SK-N-SH treated with all-trans-retinoic acid at 6 μM for 48 hours (cell line): ENCODE measurements at regions not wholly inside any gene's neighbourhood (a gene's known extent, or its start where the extent isn't known, plus 50 kb on each side); places are given as distances from the start of the nearest gene placed in this dataset.

Source experiments
- ATAC-seq: fragments of 200-7000 bp; cut with Tn5 transposase; 3 replicates; pipeline ENCODE4 v1.9.1; 2020; ENCODE audit warnings: mild to moderate bottlenecking, moderate library complexity
- ARNTL ChIP-seq: fragments of 450-650 bp; formaldehyde crosslinking; IDR thresholded peaks from 2 replicates; pipeline ENCODE4 v1.5.0; 2020; ENCODE audit warnings: low read depth, mild to moderate bottlenecking, moderate library complexity, borderline replicate concordance
- BACH2 ChIP-seq: fragments of 250-450 bp; sonication (Bioruptor Pico); IDR thresholded peaks from 2 replicates; pipeline ENCODE4 v1.9.0; 2021; ENCODE audit warnings: mild to moderate bottlenecking, borderline replicate concordance
- CSDC2 ChIP-seq: fragments of 250-450 bp; sonication (Bioruptor Pico); IDR thresholded peaks from 2 replicates; pipeline ENCODE4 v1.5.0; 2020; ENCODE audit warnings: mild to moderate bottlenecking, moderate library complexity
- CSRNP3 ChIP-seq: fragments of 250-450 bp; sonication (Bioruptor Pico); IDR thresholded peaks from 2 replicates; pipeline ENCODE4 v1.5.1; 2021; ENCODE audit warnings: mild to moderate bottlenecking, moderate library complexity
- ESRRG ChIP-seq: fragments of 250-450 bp; sonication (Bioruptor Pico); IDR thresholded peaks from 2 replicates; pipeline ENCODE4 v1.6.1; 2021; ENCODE audit warnings: mild to moderate bottlenecking
- ISL1 ChIP-seq: fragments of 250-450 bp; sonication (Bioruptor Pico); IDR thresholded peaks from 2 replicates; pipeline ENCODE4 v2.1.2; 2022; ENCODE audit warnings: mild to moderate bottlenecking, moderate library complexity
- PATZ1 ChIP-seq: fragments of 250-450 bp; sonication (Bioruptor Pico); IDR thresholded peaks from 2 replicates; pipeline ENCODE4 v1.8.0; 2020; ENCODE audit warnings: mild to moderate bottlenecking, moderate library complexity, borderline replicate concordance
- POU6F1 ChIP-seq: fragments of 250-450 bp; sonication (Bioruptor Pico); IDR thresholded peaks from 2 replicates; pipeline ENCODE4 v1.8.0; 2021; ENCODE audit warnings: low read depth, mild to moderate bottlenecking, moderate library complexity, borderline replicate concordance
- PPARA ChIP-seq: fragments of 250-450 bp; sonication (Bioruptor Pico); IDR thresholded peaks from 2 replicates; pipeline ENCODE4 v1.5.0; 2020; ENCODE audit warnings: mild to moderate bottlenecking, borderline replicate concordance
- RARB ChIP-seq: fragments of 250-450 bp; sonication (Bioruptor Pico); IDR thresholded peaks from 2 replicates; pipeline ENCODE4 v1.8.0; 2021; ENCODE audit warnings: mild to moderate bottlenecking, moderate library complexity
- SNAI2 ChIP-seq: fragments of 250-450 bp; sonication (Bioruptor Pico); IDR thresholded peaks from 2 replicates; pipeline ENCODE4 v1.5.0; 2020; ENCODE audit warnings: mild to moderate bottlenecking, moderate library complexity
- TCF4 ChIP-seq: fragments of 250-450 bp; sonication (Bioruptor Pico); IDR thresholded peaks from 2 replicates; pipeline ENCODE4 v1.8.0; 2021; ENCODE audit warnings: mild to moderate bottlenecking, moderate library complexity, borderline replicate concordance
- TOX ChIP-seq: fragments of 250-450 bp; sonication (Bioruptor Pico); IDR thresholded peaks from 2 replicates; pipeline ENCODE4 v1.8.0; 2021; ENCODE audit warnings: mild to moderate bottlenecking, moderate library complexity, borderline replicate concordance
- TSHZ2 ChIP-seq: fragments of 250-450 bp; sonication (Bioruptor Pico); IDR thresholded peaks from 2 replicates; pipeline ENCODE4 v1.5.0; 2020; ENCODE audit warnings: mild to moderate bottlenecking, moderate library complexity
- ZC3H10 ChIP-seq: fragments of 250-450 bp; sonication (Bioruptor Pico); IDR thresholded peaks from 2 replicates; pipeline ENCODE4 v1.5.1; 2021; ENCODE audit warnings: mild to moderate bottlenecking, moderate library complexity
- ZFP3 ChIP-seq: fragments of 250-450 bp; sonication (Bioruptor Pico); IDR thresholded peaks from 2 replicates; pipeline ENCODE4 v1.5.0; 2020; ENCODE audit warnings: mild to moderate bottlenecking, moderate library complexity
- ZFP30 ChIP-seq: fragments of 450-650 bp; formaldehyde crosslinking; IDR thresholded peaks from 2 replicates; pipeline ENCODE4 v1.5.0; 2022; ENCODE audit warnings: mild to moderate bottlenecking, moderate library complexity
- ZNF70 ChIP-seq: fragments of 450-650 bp; formaldehyde crosslinking; IDR thresholded peaks from 2 replicates; pipeline ENCODE4 v1.5.0; 2020; ENCODE audit warnings: mild to moderate bottlenecking, moderate library complexity
- ZNF8 ChIP-seq: fragments of 450-650 bp; formaldehyde crosslinking; IDR thresholded peaks from 2 replicates; pipeline ENCODE4 v1.5.0; 2020; ENCODE audit warnings: mild to moderate bottlenecking, moderate library complexity

GRCh38 chr7:67475293-67475692, 478.7 kb downstream of the TYW1 start (continued):
- TF ChIP-seq POU6F1 (CRISPR knock-in tag) (no peak), ARNTL (CRISPR knock-in tag) (no peak), SNAI2 (CRISPR knock-in tag) (no peak), TSHZ2 (CRISPR knock-in tag) (no peak)

- no peak for ATAC-seq
- no peak for TF ChIP-seq POU6F1 (CRISPR knock-in tag)
Measured at GRCh38 chr7:67478066-67478465, 481.4 kb downstream of the TYW1 start.

- TF ChIP-seq CSDC2 (CRISPR knock-in tag): no peak
- TF ChIP-seq TCF4 (CRISPR knock-in tag): no peak
- no peak for TF ChIP-seq ZFP30
- no peak for TF ChIP-seq SNAI2 (CRISPR knock-in tag)
- no peak for TF ChIP-seq CSRNP3 (CRISPR knock-in tag)
- no peak for TF ChIP-seq ESRRG (CRISPR knock-in tag)
- no peak for TF ChIP-seq PPARA (CRISPR knock-in tag)
- no peak for TF ChIP-seq BACH2 (CRISPR knock-in tag)
- no peak for TF ChIP-seq ZC3H10
- TF ChIP-seq RARB (CRISPR knock-in tag): no peak
- no peak for TF ChIP-seq ZNF70 (CRISPR knock-in tag)
- TF ChIP-seq PATZ1 (CRISPR knock-in tag): no peak
- TF ChIP-seq ZNF8: no peak
- peak; percentile 78 for ATAC-seq
Measured at GRCh38 chr7:67484244-67484751, 487.7 kb downstream of the TYW1 start.

GRCh38 chr7:67486401-67486800, 489.8 kb downstream of the TYW1 start:
- TF ChIP-seq PATZ1 (CRISPR knock-in tag): no peak
- TF ChIP-seq ZFP3: no peak
- no peak for TF ChIP-seq TOX (CRISPR knock-in tag)
- TF ChIP-seq ISL1 (CRISPR knock-in tag): no peak
- TF ChIP-seq TSHZ2 (CRISPR knock-in tag): no peak
- TF ChIP-seq ARNTL (CRISPR knock-in tag): no peak
- TF ChIP-seq PPARA (CRISPR knock-in tag): no peak
- TF ChIP-seq ESRRG (CRISPR knock-in tag): no peak
- TF ChIP-seq TCF4 (CRISPR knock-in tag): no peak
- TF ChIP-seq BACH2 (CRISPR knock-in tag): no peak
- TF ChIP-seq POU6F1 (CRISPR knock-in tag): no peak
- ATAC-seq: no peak
